ENCODE measurements at regions not wholly inside any gene's neighbourhood (a gene's known extent, or its start where the extent isn't known, plus 50 kb on each side); places are given as distances from the start of the nearest gene placed in this dataset.

DNA sequence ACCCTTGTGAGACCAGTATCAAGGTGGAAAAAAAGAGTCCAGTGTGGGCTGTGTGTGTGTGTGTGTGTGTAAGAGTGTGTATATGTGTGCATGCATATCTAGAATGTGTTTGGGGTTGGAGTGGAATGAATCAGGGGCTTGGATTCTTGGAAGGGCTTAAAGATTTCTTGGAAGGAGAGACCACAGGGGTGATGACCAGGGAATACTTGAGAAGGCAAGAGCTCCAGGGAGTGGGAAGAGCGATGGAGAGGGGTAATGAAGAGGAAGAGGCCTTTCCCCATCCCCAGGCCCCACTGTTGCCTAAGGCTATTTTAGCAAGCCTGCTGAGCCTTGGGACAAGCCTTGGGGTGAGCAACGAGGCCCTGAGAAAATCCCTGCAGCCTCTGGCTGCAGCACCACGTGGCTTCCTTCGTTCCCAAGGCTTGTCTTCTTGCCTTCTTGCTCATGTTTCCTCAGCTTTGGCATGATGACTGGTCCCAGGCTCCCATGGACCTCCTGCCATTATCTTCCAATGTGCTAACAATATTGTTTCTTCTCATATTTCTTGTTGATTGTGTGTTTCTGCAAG is 663.4 kb downstream of the INHBA start:
- no peak overlapping the region for H3K4ac ChIP-seq (ENCODE audit: low read depth, low read length)
- no peaks in the 10 kb centered on the region for H3K23me2 ChIP-seq (ENCODE audit: insufficient read length, low read depth, low read length, poor library complexity, severe bottlenecking)
- H4K8ac ChIP-seq (replicated peaks; ENCODE audit: insufficient read length, low read depth, low read length) = no peak overlapping the region
- no peak overlapping the region for H3K18ac ChIP-seq (ENCODE audit: insufficient read length, low read depth, low read length)
- no peak overlapping the region for H2BK20ac ChIP-seq (ENCODE audit: low read depth, low read length, poor library complexity, severe bottlenecking)
- no peaks in the 10 kb centered on the region for H3K36me3 Mint-ChIP-seq (ENCODE audit: insufficient read depth in 1 of 3, low read depth in 3 of 3)
- no peaks in the 10 kb centered on the region for H3K79me1 ChIP-seq (ENCODE audit: insufficient read depth, low read depth, low read length, poor library complexity, severe bottlenecking)
- H3K4me3 Mint-ChIP-seq = no peak overlapping the region
- no peak overlapping the region; a peak in 1 of 7 replicates for H3K27ac Mint-ChIP-seq
- H2BK120ac ChIP-seq (ENCODE audit: low read depth, low read length, poor library complexity, severe bottlenecking) = no peak overlapping the region
- no peak overlapping the region for H3K14ac ChIP-seq (ENCODE audit: insufficient read depth, low read length)
- no peak overlapping the region for H2BK5ac ChIP-seq (ENCODE audit: insufficient read length, low read length)
- H3K4me2 ChIP-seq (ENCODE audit: insufficient read depth, insufficient read length, low read length) = no peak overlapping the region
- DNase-seq = no peak
- no peaks in the 10 kb centered on the region for H3K79me2 ChIP-seq (ENCODE audit: insufficient read depth, low read length)
- TF ChIP-seq, protein P1, sequence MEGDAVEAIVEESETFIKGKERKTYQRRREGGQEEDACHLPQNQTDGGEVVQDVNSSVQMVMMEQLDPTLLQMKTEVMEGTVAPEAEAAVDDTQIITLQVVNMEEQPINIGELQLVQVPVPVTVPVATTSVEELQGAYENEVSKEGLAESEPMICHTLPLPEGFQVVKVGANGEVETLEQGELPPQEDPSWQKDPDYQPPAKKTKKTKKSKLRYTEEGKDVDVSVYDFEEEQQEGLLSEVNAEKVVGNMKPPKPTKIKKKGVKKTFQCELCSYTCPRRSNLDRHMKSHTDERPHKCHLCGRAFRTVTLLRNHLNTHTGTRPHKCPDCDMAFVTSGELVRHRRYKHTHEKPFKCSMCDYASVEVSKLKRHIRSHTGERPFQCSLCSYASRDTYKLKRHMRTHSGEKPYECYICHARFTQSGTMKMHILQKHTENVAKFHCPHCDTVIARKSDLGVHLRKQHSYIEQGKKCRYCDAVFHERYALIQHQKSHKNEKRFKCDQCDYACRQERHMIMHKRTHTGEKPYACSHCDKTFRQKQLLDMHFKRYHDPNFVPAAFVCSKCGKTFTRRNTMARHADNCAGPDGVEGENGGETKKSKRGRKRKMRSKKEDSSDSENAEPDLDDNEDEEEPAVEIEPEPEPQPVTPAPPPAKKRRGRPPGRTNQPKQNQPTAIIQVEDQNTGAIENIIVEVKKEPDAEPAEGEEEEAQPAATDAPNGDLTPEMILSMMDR (conservative IDR thresholded peaks at IDR 0.05) = no peak
- peaks cover 3 to 4% of the 10 kb centered on the region in 2 experiments; a peak in 3 of 5 replicates for H3K9me3 Mint-ChIP-seq
- no CpG with 5 or more reads among the region's 4 CpGs for WGBS (ENCODE audit: extremely low coverage, insufficient read length, low lambda C conversion rate)
- H3K9me3 ChIP-seq (ENCODE audit: control insufficient read depth, low read depth, low read length) = no peaks in the 10 kb centered on the region
- H2AFZ ChIP-seq (ENCODE audit: low read length) = no peak overlapping the region
- H3K23ac ChIP-seq (ENCODE audit: insufficient read length, low read depth, low read length) = no peak overlapping the region
- H3K9ac ChIP-seq (ENCODE audit: extremely low read depth, insufficient read length, low read length) = no peak overlapping the region
- H2BK12ac ChIP-seq (ENCODE audit: insufficient read length, low read depth, low read length) = no peak overlapping the region
- H3K27ac ChIP-seq (ENCODE audit: insufficient read length, low read depth, low read length) = no peak overlapping the region
- H3T11ph ChIP-seq (ENCODE audit: low read length) = no peak overlapping the region
- no peak overlapping the region for H3K56ac ChIP-seq (ENCODE audit: insufficient read length, low read depth, low read length)
- H2AK5ac ChIP-seq (ENCODE audit: insufficient read length, low read length) = no peak overlapping the region
- H3K4me1 Mint-ChIP-seq = peaks cover 0 to 5% of the 10 kb centered on the region in 2 experiments; a peak in 2 of 4 replicates
- no peak overlapping the region for H2BK15ac ChIP-seq (ENCODE audit: low read depth, low read length)
- H4K20me1 ChIP-seq (ENCODE audit: control insufficient read depth, insufficient read depth, insufficient read length) = no peaks in the 10 kb centered on the region
- H4K5ac ChIP-seq (ENCODE audit: insufficient read length, low read depth, low read length) = no peak overlapping the region
- no peaks in the 10 kb centered on the region for H3K27me3 ChIP-seq (ENCODE audit: insufficient read depth, low read length)
- H4K91ac ChIP-seq (ENCODE audit: insufficient read length, low read depth, low read length) = no peak overlapping the region
- peaks cover 6% of the 10 kb centered on the region for H3K27me3 Mint-ChIP-seq (ENCODE audit: low read depth)
- no peaks in the 10 kb centered on the region; the same call in none of the 2 replicates for H3K4me1 ChIP-seq (ENCODE audit: insufficient read depth, low read length)

All from H9 (cell line).